Sciatic nerve (tissue), 2 donors: ENCODE measurements at regions not wholly inside any gene's neighbourhood (a gene's known extent, or its start where the extent isn't known, plus 50 kb on each side); places are given as distances from the start of the nearest gene placed in this dataset.
"Not testable (repeated sequence)": the region's sequence is repeated elsewhere in the genome, so short reads cannot be mapped to it uniquely, and the experiment has no call there.

ENCODE experiments used
- ATAC-seq: fragments of 200-7000 bp; cut with Tn5 transposase; one replicate; pipeline ENCODE4 v1.9.1; 2020; ENCODE audit warnings: mild to moderate bottlenecking, moderate library complexity
- DNase-seq: peaks from one replicate; pipeline ENCODE4 v3.0.0-alpha.2; 2020; ENCODE audit warnings: low spot score
- intact Hi-C: fragments of 100-400 bp; cut with DNase I; formaldehyde crosslinking; loops from one replicate; pipeline ENCODE4 v1.14.2; 2022
- donor health status: DM: no; HTN: no; CAD: no.
- donor health status: DM: no; HTN: no; CAD: no.

DNA sequence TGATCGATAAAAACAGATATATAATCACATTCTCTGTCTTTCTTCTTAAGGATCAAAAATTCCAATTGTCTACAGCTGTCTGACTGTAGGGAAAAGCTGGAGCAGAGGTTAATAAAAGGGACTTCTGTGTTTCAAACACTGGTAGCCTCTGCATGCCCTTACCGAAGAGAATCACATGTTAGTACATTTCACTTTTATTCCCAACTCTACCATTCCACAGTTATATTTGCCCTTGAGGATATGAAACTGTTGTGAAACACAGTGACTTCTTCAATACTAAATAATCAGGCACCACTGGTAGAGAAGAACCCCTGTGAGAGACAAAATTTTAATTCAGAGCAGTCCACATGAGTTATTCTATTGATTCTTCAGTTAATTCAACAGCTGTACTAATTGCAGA lies 1187.3 kb upstream of the CITED2 start:
- ATAC-seq (peak; percentile 50), DNase-seq (no peak)
- intact Hi-C loops = no loop called here

DNA sequence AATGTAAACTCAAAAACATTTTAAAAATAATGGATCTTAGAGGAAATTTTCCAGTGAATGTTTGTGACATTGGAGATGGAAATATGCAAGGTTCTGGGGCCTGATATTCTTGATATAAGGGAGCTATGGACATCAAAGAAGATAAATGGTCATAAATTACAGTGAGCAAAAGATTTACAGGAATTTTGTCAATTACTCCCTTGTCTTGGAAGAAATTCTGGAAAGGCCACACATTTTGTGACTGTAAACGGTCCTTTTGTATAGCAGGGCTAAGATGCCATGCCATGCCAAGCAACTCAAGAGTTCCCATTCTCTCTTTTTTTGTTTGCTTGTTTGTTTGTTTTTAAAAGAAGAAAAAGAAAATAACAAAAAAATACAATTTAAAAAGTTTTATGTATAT lies 1186.2 kb upstream of the CITED2 start:
- intact Hi-C loops = no loop called here
- ATAC-seq (no peak), DNase-seq (no peak)

DNA sequence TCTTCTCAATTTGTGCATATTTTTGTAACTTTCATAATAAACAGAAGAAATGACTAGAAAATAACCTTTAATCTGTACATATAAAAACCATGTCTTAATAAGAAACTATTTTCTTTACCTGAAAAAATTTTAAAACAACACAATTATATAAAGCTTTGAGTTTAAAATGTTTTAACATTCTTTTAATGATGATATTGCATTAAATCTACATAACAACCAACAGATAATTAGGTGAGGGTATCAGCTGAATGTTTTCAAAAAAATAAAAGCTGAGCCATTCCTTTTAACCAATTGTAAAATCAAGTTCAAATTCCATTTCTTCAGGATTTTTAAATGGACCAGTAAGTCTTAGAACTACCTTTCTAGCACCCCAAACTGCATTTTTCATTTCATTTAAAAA lies 1185.0 kb upstream of the CITED2 start:
- DNase-seq = no peak
- no peak for ATAC-seq
- intact Hi-C loops = no loop called here

DNA sequence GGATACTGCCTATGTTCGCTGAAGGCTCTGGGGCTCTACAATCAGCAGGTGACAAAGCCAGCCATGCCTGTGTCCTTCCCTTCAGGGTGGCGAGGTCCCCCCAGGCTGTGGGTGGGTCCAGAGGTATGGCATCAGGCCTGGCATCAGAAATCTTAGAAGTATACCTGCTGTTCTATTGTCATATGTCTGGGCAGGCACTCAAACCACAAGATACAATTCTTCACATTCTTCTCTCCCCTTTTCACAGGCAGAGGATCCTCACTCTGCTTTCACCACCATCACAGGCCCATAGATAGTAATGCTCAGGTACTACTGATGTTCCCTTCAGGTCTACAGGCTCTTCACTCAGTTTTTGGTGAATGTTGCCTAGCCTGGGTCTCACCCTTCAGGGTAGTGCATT lies 1180.0 kb upstream of the CITED2 start:
- DNase-seq (no peak), ATAC-seq (no peak)
- intact Hi-C loops = no loop called here

DNA sequence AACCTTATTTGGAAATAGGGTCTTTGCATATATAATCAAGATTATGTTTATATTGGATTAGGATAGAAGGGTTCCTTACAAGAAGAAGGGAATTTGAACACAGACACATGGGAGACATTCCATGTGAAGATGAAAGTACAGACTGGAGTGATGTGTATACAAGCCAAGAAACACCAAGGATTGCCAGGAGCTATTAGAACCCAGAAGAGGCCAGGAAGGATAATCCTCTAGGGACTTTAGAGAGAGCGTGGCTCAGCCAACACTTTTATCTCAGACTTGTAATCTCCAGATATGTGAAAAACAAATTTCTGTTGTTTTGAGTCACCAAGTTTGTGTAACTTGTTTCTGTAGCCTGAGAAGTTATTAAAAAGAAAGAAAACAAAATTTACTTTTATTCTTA lies 1173.9 kb upstream of the CITED2 start:
- ATAC-seq = no peak
- intact Hi-C loops = loop anchor here (2.0 kb wide), 1 partner anchor 44 kb away; no protein-coding TSS in a partner anchor
- no peak for DNase-seq

DNA sequence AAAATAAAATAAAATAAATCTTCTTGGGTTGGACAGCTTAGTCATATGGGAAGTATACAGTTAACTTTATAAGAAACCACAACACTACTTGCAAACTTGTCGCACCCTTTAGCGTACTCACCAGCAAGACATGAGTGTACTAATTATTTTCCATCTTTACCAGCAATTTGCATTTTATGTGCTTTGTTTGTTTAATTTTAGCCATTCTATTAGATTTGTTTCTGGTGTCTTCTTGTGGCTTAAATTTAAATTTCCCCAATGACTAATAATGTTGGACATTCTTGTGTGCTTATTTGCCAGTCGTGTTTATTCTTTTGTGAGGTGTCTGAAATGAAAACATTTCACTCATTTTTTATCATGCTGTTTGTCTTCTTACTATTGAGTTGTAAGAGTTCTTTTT lies 1172.2 kb upstream of the CITED2 start:
- DNase-seq (no peak), ATAC-seq (no peak)
- intact Hi-C loops = no loop called here

DNA sequence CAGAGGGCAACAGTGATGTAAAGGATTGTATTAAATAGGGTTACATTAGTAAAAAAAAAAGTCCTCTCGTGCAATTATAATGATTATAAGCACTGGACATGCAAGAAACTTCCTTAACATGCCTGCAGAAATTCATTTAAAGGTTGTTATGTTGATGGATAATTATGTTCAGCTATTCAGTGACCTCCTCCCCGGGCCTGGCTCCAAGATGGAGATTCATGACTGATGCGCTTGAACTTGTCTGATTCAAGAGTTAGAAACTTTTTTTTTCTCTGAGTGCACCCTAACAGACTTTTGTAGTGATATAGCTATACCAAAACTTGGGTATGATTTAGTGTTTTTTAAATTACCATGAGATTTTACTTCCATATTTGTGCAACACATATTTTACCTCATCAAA lies 1170.0 kb upstream of the CITED2 start:
- ATAC-seq = no peak
- intact Hi-C loops = no loop called here
- no peak for DNase-seq

DNA sequence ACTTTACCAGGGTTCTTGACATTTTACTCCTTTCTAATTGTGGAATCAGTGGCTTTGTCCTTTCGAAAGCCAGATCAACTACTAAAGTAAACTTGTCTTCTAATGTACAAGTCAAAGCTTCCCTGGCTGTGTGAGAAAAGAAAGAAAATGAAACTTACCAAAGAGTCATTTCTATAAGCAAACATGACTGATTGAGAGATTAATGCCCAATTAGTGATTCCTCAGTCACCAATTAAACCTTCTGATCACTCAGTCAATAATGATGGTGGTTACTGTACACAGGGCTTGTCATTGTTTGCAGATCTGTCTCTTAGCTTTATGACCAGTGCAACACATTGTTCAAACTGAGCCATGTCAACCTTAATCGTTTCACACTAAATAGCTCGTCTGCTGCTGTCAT lies 1168.4 kb upstream of the CITED2 start:
- intact Hi-C loops = no loop called here
- DNase-seq (no peak), ATAC-seq (no peak)

DNA sequence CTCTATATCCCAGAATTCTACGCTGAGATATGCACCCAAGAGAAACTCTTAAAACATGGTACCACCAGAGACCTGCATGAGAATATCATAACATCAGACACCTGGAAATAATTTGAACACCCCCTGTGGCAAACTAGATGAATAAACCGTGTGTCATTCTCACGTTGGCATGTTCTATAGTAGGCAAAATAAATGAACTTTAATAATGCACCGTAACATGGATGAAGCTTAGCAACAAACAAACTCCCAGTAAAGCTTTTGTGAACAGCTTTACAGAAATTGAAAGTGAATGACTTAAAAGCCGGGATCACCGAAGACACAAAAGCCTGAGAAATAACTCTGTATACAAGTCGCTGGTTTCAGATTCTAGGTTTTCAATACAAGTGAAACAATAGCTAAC lies 1166.8 kb upstream of the CITED2 start:
- ATAC-seq (no peak), DNase-seq (no peak)
- intact Hi-C loops = no loop called here

DNA sequence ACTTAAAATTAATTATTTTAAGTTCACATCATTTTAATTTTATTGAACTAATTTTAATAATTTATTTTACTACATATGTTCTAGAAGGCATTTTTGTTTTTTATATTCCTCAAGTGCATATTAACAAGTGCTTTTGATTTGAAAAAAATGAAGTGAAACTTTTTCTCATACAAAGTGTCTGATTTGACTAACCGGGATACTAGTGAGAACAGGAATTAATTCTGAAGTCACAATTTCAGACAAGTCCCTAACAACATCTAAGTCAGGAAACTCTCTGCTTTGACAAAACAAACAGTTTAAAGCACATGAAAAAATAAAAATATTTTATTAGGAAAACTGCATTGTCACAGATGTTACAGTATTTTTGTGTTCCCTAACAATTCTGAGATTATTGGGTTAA lies 1166.3 kb upstream of the CITED2 start:
- intact Hi-C loops = no loop called here
- ATAC-seq = no peak

DNA sequence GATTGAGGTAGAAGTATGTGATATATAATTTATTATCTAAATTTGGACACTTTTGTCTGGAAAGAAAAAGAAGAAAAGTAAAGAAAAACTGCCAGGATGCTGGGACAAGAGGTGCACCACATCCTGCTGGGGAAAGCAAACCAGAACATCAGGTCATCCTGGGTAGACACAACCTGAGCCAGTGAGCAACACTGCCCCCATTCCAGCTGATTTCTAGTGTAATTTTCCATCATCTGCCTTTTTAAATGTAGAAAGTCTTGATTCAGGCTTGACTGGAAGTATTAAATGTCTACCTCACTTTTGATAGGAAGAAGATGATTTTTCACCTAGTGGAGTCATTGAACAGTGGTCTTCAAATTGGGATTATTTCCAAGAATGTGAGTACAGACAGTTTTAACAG lies 1164.5 kb upstream of the CITED2 start:
- DNase-seq = no peak
- ATAC-seq = peak; percentile 48
- intact Hi-C loops = no loop called here

More for the DNA sequence above, 1166.3 kb upstream of the CITED2 start:
- DNase-seq = no peak

DNA sequence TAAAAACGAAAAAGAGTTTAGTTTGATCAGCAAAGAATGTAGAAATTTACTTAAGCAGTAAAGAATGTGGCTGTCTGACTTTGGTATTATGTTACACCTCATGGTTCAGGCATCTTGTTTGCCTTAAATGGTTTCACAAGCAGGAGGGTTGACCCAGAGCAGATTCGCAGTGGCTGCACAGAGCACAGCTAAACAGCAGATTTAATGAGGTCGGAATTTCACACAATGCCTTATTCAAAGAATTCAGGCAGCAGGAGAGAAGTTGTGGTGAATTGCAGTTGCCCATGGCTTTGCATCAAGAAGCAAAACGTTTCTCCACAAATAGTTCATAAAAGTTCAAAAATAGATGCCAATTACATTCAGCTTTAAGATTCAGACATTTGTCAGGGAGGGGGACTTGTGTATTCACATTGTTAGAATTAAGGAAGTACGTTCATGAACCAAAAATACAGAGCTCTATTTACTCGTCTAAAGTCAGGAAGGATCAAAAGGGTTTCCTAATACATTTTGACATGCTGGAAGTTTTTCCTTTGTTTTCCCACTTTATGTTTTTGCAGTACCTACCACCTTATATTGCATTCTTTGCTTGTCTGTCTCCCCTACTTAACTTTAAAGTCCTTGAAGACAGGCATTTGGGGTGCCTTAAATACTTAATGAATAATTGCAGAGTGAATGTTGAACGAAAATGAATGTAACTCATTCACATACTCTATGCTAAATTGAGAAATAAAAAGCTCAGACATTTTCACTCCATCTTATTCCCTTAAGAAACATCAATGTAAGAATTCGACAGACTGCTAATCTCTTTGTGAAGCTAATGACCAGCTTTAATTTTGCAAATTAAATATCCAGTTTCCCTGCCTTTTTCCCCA lies 1163.6 kb upstream of the CITED2 start:
- no peak for DNase-seq
- peak; percentile 80 for ATAC-seq
- intact Hi-C loops = no loop called here

DNA sequence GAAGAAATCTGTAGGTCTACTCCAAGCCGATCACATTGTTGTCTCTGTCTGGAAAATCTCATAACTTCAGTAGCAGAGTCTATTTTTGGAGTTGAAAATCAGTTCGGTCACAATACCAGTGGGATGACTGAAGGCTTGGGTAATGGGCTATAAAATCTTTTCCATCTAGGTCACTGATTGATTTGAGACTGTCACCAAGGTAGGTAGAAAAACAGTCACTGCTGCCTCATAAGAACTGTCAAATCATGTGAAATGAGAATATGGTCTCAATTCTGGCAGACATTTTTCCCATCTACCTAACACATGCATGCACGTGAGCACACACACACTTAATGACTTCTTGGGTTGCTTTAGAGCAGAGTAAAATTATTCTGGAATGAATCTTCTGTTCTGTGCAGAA lies 1162.8 kb upstream of the CITED2 start:
- intact Hi-C loops = no loop called here
- DNase-seq = no peak
- peak; percentile 43 for ATAC-seq

DNA sequence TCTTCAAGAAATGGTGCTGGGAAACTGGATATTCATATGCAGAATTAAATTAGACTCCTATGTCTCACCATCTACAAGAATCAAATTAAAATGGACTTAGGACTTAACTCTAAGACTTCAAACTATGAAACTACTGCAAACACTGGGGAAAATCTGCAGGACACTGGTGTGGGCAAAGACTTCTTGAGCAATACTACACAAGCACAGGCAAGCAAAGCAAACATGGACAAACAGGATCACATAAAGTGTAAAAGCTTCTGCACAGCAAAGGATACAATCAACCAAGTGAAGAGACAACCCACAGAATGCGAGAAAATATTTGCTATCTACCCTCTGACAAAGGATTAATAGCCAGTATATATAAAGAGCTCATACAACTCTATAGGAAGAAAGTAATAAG lies 1161.1 kb upstream of the CITED2 start:
- DNase-seq = no peak
- intact Hi-C loops = no loop called here
- ATAC-seq = no peak

DNA sequence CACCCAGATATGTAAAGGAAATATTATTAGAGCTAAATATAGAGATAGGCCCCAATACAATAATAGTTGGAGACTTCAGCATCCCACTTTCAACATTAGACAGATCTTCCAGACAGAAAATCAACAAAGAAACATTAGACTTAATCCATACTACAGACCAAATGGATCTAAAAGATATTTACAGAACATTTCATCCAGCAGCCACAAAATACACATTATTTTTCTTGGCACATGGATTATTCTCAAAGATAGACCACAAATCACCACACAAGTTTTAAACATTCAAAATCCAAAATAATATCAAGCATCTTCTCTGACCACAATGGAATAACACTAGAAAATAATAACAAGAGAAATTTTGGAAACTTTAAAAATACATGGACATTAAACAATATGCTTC lies 1159.1 kb upstream of the CITED2 start:
- ATAC-seq (no peak), DNase-seq (no peak)
- intact Hi-C loops = no loop called here

DNA sequence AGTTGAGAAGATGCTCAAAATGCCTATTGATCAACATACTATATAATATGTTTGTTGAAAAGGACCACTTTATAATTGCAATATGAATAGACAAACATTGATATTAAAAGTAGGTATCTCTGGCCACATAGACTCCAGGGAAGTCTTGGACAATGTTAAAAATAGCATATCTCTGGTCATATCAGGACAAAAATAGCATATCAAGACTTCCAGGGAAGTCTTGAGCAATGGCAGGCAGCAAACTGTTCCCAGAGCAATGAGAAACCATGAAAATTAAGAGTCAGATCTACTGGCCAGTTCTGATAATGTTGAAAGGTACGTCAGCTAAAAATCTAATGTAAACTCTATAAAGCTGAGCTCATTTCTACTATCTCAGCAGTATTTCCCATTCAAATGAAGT lies 1130.3 kb upstream of the CITED2 start:
- ATAC-seq (no peak), DNase-seq (no peak)
- intact Hi-C loops = no loop called here

DNA sequence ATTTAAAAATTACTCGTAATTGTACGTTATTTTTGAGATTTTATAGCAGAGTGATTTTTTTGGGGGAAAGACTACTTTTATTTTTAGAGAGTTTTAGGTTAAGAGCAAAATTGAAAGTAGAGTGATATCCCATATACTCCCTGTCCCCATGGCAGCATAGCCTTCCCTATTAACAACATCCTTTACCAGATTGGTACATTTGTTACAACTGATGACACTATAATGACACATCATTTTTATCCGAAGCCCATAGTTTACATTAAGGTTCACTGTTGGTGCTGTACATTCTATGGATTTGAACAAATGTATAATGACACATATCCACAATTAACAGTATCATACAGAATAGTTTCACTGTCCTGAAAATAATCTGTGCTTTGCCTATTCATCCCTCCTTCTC lies 1126.4 kb upstream of the CITED2 start:
- ATAC-seq (no peak), DNase-seq (no peak)
- intact Hi-C loops = no loop called here

DNA sequence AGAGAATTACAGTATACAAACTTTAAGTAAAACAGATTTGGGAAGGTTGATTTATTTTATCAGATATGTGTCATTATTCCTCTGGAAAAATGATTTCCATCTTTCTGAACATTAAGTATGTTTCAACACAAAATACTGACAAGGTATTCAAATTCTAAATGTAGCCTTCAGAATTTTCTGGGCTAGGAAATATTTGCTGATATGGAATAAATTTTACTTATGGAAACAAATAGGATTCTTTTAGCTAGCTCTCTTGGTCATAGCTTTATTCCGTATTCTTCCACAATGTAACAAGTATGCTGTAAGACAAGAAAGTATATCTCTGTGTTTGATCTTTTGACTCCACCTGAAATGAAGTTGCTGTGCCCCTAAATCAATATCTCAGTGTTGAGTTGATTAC lies 1125.2 kb upstream of the CITED2 start:
- ATAC-seq (no peak), DNase-seq (no peak)
- intact Hi-C loops = no loop called here

DNA sequence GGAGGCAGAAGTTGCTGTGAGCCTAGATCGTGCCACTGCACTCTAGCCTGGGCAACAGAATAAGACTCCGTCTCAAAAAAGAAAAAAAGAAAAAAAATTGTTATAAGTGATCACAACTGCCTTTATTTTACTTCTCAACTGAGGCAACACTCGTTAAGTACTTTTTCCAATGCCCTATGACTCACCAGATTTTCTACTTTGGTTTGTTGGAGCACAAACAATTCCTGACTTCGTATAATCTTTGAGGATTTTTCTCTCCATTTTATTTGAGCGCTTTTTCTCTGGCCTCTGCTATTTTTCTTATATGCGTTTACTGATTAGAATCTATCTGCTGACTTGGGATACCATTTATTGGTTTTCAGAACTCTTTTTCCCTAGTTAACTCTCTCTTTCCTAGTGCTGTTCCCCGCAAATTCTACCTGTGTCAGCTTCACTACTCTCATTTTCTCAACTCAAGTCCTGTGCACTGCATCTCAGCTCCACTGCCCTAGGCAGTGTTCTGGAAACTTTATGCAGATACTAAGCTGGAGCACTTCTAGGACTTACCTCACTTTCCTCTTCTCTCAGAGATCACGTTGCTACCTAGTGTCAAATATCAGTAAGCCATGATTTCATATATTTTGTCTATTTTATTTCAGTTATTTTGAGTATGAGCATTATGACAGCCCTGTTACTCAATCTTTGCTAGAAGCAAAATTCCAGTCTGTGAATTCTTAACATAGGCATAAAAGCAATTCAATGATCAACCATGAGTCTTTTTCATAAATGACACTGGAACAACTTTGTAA lies 1120.1 kb upstream of the CITED2 start:
- intact Hi-C loops = no loop called here
- ATAC-seq = no peak
- DNase-seq = no peak

DNA sequence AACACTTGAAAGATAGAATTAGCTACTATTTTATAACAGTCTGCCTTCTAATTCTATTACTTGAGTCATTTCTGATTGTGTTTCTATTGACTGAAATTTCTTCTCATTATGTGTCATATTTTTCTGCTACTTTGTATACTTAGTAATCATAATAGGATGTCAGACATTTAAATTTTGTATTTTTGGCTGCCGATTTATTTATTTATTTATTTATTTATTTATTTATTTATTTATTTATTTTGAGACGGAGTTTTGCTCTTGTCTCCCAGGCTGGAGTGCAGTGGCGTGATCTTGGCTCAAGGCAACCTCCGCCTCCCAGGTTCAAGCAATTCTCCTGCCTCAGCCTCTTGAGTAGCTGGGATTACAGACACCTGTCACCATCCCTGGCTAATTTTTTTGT lies 1119.0 kb upstream of the CITED2 start:
- intact Hi-C loops, DNase-seq, ATAC-seq: not testable (repeated sequence)
